A549 (cell line): ENCODE measurements at regions not wholly inside any gene's neighbourhood (a gene's known extent, or its start where the extent isn't known, plus 50 kb on each side); places are given as distances from the start of the nearest gene placed in this dataset.
"Not testable (repeated sequence)": the region's sequence is repeated elsewhere in the genome, so short reads cannot be mapped to it uniquely, and the experiment has no call there.

Source experiments
- ATAC-seq, 2 experiments: fragments of 200-7000 bp in 1 of 2; fragments of >200 bp in 1 of 2; cut with Nextera tagmentation in 1 of 2; cut with Tn5 transposase in 1 of 2; 3 replicates each; pipeline versions ENCODE4 v1.8.0 to v1.9.1; 2018 to 2020; ENCODE audit warnings: mild to moderate bottlenecking in 1 of 2, moderate library complexity in 1 of 2
- CTCF ChIA-PET: fragments of 300-600 bp; sonication (Branson Sonifier 250); formaldehyde crosslinking; extraction: SDS; loops from one replicate; lab custom pipeline; 2021; ENCODE audit warnings: antibody characterized with exemption, inconsistent platforms; lab: Yijun Ruan, JAX
- POLR2A ChIA-PET: fragments of 350-600 bp; formaldehyde crosslinking; extraction: SDS; loops from one replicate; lab custom pipeline; 2021; ENCODE audit warnings: antibody characterized with exemption, inconsistent platforms; lab: Yijun Ruan, JAX
- DNase-seq, 2 experiments: peaks; one replicate each; pipeline versions ENCODE4 v3.0.0 to v3.0.0-alpha.2; 2011 to 2016; ENCODE audit warnings: low read depth in 1 of 2, low spot score in 1 of 2
- FAIRE-seq: peaks from 2 replicates; lab custom pipeline; 2011; peaks lifted over from hg19 to GRCh38; lab: Jason Lieb, UNC
- H3K27ac ChIP-seq, 2 experiments: fragments of >200 bp; sonication (Bioruptor Twin); formaldehyde crosslinking; 3 replicates each; pipeline ENCODE4 v1.5.1; 2016 to 2017
- H3K4me1 ChIP-seq: fragments of >200 bp; sonication (Bioruptor Twin); formaldehyde crosslinking; 3 replicates; pipeline ENCODE4 v1.6.1; 2016
- H3K4me2 ChIP-seq: fragments of >200 bp; sonication (Bioruptor Twin); formaldehyde crosslinking; 3 replicates; pipeline ENCODE4 v1.6.1; 2016
- H3K4me3 ChIP-seq: fragments of >200 bp; sonication (Bioruptor Twin); formaldehyde crosslinking; 3 replicates; pipeline ENCODE4 v1.5.1; 2016
- H3K9me3 ChIP-seq: fragments of >200 bp; sonication (Bioruptor Twin); formaldehyde crosslinking; 3 replicates; pipeline ENCODE4 v1.6.1; 2016
- CHD4 ChIP-seq: fragments of 200-600 bp; sonication (generic); IDR thresholded peaks from 2 replicates; pipeline ENCODE4 v1.6.1; 2016; ENCODE audit warnings: antibody characterized with exemption, mild to moderate bottlenecking, borderline replicate concordance
- GATA3 ChIP-seq: IDR thresholded peaks from 2 replicates; pipeline ENCODE4 v1.6.1; 2012; ENCODE audit warnings: borderline replicate concordance
- HEYL ChIP-seq: fragments of 250-450 bp; sonication (Bioruptor Pico); IDR thresholded peaks from 2 replicates; pipeline ENCODE4 v1.8.0; 2021; ENCODE audit warnings: mild to moderate bottlenecking, moderate library complexity
- HOXB13 ChIP-seq: fragments of 250-450 bp; sonication (Bioruptor Pico); IDR thresholded peaks from 2 replicates; pipeline ENCODE4 v1.5.0; 2020; ENCODE audit warnings: low read depth, mild to moderate bottlenecking, moderate library complexity
- HOXB5 ChIP-seq: fragments of 250-450 bp; sonication (Bioruptor Pico); IDR thresholded peaks from 2 replicates; pipeline ENCODE4 v1.5.0; 2020; ENCODE audit warnings: mild to moderate bottlenecking, moderate library complexity
- KDM5A ChIP-seq: fragments of 200-600 bp; sonication (generic); IDR thresholded peaks from 2 replicates; pipeline ENCODE4 v1.6.1; 2016; ENCODE audit warnings: antibody characterized with exemption, mild to moderate bottlenecking
- MAFK ChIP-seq: fragments of 450-650 bp; IDR thresholded peaks from 2 replicates; pipeline ENCODE4 v1.6.1; 2014; ENCODE audit not compliant: partially characterized antibody
- NPAS2 ChIP-seq: fragments of 250-450 bp; sonication (Bioruptor Pico); IDR thresholded peaks from 2 replicates; pipeline ENCODE4 v1.8.0; 2022; ENCODE audit warnings: mild to moderate bottlenecking, moderate library complexity, borderline replicate concordance
- POLR2AphosphoS2 ChIP-seq: conservative IDR thresholded peaks from 2 replicates; pipeline ENCODE4 v1.6.1; 2012; ENCODE audit warnings: low read length, improper control_type of control experiment, inconsistent platforms
- RARB ChIP-seq: fragments of 250-450 bp; sonication (Bioruptor Pico); IDR thresholded peaks from 2 replicates; pipeline ENCODE4 v1.8.0; 2021; ENCODE audit warnings: mild to moderate bottlenecking, moderate library complexity
- RFX5 ChIP-seq: fragments of 450-650 bp; IDR thresholded peaks from 2 replicates; pipeline ENCODE4 v1.7.1; 2014; ENCODE audit warnings: antibody characterized with exemption, mild to moderate bottlenecking, moderate library complexity
- WGBS: methylation state at CpG from one replicate; pipeline ENCODE4 v1.1.6; 2017; ENCODE audit errors: missing lambda C conversion rate; 5-methylcytosine and 5-hydroxymethylcytosine counted together
- TF ChIP-seq, protein P1 (sequence below): fragments of 250-450 bp; sonication (Bioruptor Pico); IDR thresholded peaks from 2 replicates; pipeline ENCODE4 v1.5.0; 2020; ENCODE audit warnings: low read depth, mild to moderate bottlenecking, moderate library complexity
- TF ChIP-seq, protein P2 (sequence below): fragments of 150-350 bp; IDR thresholded peaks from 2 replicates; pipeline ENCODE4 v1.6.1; 2014; ENCODE audit warnings: low read depth, mild to moderate bottlenecking, low read length
- TF ChIP-seq, protein P3 (sequence below): IDR thresholded peaks from 2 replicates; pipeline ENCODE4 v1.6.1; 2012

DNA sequence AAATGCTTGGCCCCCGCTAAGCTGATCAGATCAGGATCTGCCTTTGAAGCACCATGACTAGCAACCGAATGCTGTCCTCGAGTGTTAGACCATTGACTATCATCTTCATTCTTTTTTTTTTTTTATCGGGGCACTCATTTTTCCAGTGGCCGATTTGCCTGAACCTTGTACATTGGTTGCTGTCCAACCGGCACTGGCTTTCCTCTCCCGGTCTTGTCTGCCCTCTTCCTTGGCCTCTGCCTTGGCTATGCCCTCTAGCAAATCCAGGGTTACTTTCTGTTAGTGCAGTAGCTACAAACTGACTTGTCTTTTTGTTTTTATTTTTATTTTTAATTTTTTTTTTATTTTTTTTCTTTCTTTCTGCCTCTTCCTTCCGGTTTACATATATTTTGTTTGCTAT, 102.3 kb downstream of the ALG10 start:
- H3K4me3 ChIP-seq = no peak overlapping the region
- no peak for FAIRE-seq

DNA sequence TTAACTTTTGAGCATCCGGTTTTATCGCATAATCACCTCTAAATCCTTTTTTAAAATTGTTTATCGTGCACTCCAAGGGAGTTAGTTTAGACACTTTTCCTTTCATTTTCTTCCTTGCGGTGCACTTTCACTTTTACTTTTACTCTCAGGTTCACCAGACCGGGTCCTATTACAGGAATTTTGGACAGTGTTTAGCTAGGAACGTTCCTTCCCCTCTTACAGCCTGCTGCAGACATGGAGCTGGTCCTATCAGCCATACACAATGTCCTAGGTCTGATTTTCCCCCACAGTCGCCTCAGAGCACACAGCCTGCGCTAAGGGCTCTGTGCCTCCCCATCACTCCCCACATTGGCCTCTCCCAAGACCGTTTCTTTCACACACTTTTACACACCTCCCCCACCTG, 103.9 kb downstream of the ALG10 start:
- FAIRE-seq (no peak), DNase-seq (no peak), ATAC-seq (no peak)
- peak overlapping the region; percentile 23; the same call in 1 of the 3 replicates for H3K4me2 ChIP-seq
- H3K27ac ChIP-seq = no peak overlapping the region
- ChIA-PET POLR2A (no interaction called here), CTCF (interaction anchor here (1.0 kb wide), 1 partner anchor 92 kb away, joined by 3 read pairs; no protein-coding TSS in a partner anchor)
- H3K4me3 ChIP-seq = no peak overlapping the region
- H3K4me1 ChIP-seq = no peaks in the 10 kb centered on the region
- H3K9me3 ChIP-seq = no peaks in the 10 kb centered on the region
- WGBS = 31% methylated on average over 9 of the region's 9 CpGs
- TF ChIP-seq, protein P1, sequence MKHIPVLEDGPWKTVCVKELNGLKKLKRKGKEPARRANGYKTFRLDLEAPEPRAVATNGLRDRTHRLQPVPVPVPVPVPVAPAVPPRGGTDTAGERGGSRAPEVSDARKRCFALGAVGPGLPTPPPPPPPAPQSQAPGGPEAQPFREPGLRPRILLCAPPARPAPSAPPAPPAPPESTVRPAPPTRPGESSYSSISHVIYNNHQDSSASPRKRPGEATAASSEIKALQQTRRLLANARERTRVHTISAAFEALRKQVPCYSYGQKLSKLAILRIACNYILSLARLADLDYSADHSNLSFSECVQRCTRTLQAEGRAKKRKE = no peak
- TF ChIP-seq NPAS2 = no peak
- TF ChIP-seq HEYL (CRISPR knock-in tag) = no peak
- no peak for TF ChIP-seq MAFK
- TF ChIP-seq POLR2AphosphoS2 = no peak
- TF ChIP-seq, protein P2, sequence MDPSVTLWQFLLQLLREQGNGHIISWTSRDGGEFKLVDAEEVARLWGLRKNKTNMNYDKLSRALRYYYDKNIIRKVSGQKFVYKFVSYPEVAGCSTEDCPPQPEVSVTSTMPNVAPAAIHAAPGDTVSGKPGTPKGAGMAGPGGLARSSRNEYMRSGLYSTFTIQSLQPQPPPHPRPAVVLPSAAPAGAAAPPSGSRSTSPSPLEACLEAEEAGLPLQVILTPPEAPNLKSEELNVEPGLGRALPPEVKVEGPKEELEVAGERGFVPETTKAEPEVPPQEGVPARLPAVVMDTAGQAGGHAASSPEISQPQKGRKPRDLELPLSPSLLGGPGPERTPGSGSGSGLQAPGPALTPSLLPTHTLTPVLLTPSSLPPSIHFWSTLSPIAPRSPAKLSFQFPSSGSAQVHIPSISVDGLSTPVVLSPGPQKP = no peak
- TF ChIP-seq GATA3 = no peak

More for the DNA sequence above, 102.3 kb downstream of the ALG10 start:
- ATAC-seq (no peak), DNase-seq (no peak)
- no peak overlapping the region for H3K27ac ChIP-seq
- no peaks in the 10 kb centered on the region for H3K4me1 ChIP-seq
- no peak overlapping the region for H3K4me2 ChIP-seq
- POLR2A ChIA-PET = no interaction called here
- WGBS = 66% methylated on average over 8 of the region's 8 CpGs
- no peak for TF ChIP-seq RFX5
- TF ChIP-seq, protein P3, sequence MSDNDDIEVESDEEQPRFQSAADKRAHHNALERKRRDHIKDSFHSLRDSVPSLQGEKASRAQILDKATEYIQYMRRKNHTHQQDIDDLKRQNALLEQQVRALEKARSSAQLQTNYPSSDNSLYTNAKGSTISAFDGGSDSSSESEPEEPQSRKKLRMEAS = no peak
- CTCF ChIA-PET = interaction anchor here (0.8 to 1.3 kb wide), 4 partner anchors 41 to 501 kb away, joined by 3 to 4 read pairs (median 3); no protein-coding TSS in a partner anchor
- no peaks in the 10 kb centered on the region for H3K9me3 ChIP-seq

DNA sequence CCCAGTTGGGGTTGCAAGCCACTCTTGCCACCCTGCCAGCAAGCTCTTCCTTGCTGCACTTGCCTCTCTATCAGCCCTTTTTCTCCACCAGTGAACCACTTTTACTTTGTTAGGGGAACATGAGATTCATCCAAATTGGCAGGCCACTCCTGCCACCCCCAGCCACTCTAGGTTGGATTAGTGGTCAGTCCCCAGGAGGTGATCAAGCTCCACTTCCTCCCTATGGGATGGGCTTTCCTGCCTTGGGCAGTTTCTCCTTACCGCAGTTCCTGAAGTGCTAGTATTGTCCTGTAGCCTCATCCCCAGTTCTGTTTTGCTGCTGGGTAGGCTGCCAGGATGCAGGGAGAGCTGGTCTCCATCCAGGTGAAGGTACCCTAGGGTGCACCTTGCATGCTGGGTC, 104.5 kb downstream of the ALG10 start:
- Histone ChIP-seq H3K4me2 (no peak overlapping the region), H3K4me3 (no peak overlapping the region), H3K4me1 (no peaks in the 10 kb centered on the region), H3K9me3 (no peaks in the 10 kb centered on the region), H3K27ac (no peak overlapping the region)
- FAIRE-seq = no peak
- WGBS = 100% methylated on average over 1 of the region's 1 CpG
- CTCF ChIA-PET = interaction anchor here (1.0 kb wide), 1 partner anchor 91 kb away, joined by 3 read pairs; no protein-coding TSS in a partner anchor
- POLR2A ChIA-PET = no interaction called here
- DNase-seq = no peak
- ATAC-seq = no peak
- no peak for TF ChIP-seq KDM5A
- TF ChIP-seq HOXB13 (CRISPR knock-in tag) = no peak
- TF ChIP-seq HOXB5 (CRISPR knock-in tag) = no peak
- TF ChIP-seq CHD4 = no peak
- TF ChIP-seq, protein P1 = no peak

DNA sequence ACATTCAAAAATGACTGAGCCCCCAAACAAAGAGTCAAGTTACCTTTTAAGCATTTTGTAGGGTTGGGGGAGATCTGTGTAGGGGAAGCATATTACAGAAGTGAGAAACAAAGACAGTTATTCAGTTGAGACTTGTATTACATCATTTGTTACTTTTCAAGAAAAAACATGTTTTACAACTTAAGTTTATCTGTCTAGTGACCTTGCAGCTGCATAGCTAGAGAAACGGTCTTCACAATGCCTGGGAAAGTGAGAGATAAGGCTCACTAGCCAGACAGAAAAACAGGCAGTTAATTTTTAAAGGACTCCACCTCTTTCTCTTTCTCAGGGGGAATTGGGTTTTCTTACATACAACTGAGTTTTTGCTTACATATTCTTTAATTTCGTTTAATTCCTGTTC, 105.1 kb downstream of the ALG10 start:
- H3K4me3 ChIP-seq, H3K27ac ChIP-seq, POLR2A ChIA-PET, FAIRE-seq, CTCF ChIA-PET, DNase-seq, H3K4me2 ChIP-seq, H3K9me3 ChIP-seq, ATAC-seq, H3K4me1 ChIP-seq: not testable (repeated sequence)
- WGBS = 4% methylated on average over 2 of the region's 2 CpGs

DNA sequence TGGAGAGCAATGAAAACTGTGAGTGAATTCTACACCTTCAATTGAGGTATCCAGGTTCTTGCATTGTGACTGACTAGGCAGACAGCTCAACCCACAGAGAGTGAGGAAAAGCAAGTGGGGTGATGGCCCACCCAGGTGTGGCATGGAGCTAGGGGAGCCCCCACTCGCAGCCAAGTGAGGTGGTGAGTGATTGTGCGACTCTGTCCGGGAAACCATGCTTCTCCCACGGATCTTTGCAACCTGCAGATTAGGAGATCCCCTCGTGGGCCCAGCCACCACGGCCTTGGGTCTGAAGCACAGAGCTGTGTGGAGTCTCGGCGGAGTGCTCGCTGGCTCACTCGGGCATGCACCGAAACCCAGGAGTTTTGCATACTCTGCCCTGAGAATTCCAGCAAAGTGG, 120.1 kb downstream of the ALG10 start:
- H3K4me3 ChIP-seq = no peak overlapping the region
- 51% methylated on average over 11 of the region's 11 CpGs for WGBS
- POLR2A ChIA-PET = no interaction called here
- CTCF ChIA-PET = no interaction called here
- H3K27ac ChIP-seq = no peak overlapping the region
- DNase-seq = no peak
- no peak for FAIRE-seq
- H3K4me2 ChIP-seq = no peak overlapping the region
- TF ChIP-seq GATA3 = no peak
- TF ChIP-seq RARB (CRISPR knock-in tag) = no peak
- ATAC-seq = no peak
- H3K9me3 ChIP-seq = no peaks in the 10 kb centered on the region; the same call in 2 of the 3 replicates
- H3K4me1 ChIP-seq = no peaks in the 10 kb centered on the region
